ENCODE measurements at regions not wholly inside any gene's neighbourhood (a gene's known extent, or its start where the extent isn't known, plus 50 kb on each side); places are given as distances from the start of the nearest gene placed in this dataset.

DNA sequence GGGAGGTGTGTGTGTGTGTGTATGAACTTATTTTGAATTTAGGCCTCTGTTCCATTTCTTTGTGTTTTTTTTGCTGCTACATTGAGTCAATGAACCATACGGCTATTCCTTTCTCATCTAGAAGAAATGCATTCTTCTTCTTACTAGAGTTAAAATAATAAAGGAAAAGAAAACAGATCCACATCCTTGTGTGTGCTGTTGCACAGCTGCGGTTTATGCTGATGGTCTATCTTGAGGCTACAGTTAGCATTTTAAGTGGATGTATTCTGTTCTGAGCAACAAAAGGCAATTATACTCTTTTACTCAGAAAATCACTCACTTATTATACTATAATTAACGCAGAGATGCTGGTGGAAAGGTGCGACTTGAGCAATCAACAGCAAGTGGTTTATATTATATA is 615.0 kb upstream of the MBL2 start:
- no peak for ATAC-seq
- Histone ChIP-seq H3K4me1 (no peaks in the 10 kb centered on the region), H3K9me3 (no peaks in the 10 kb centered on the region), H3K4me3 (no peak overlapping the region), H3K27ac (no peak overlapping the region), H3K27me3 (no peaks in the 10 kb centered on the region), H3K36me3 (no peaks in the 10 kb centered on the region)
- TF ChIP-seq CTCF (IDR thresholded peaks at IDR 0.05) (no peak), EP300 (IDR thresholded peaks at IDR 0.05) (no peak)
- WGBS, 2 donors (ENCODE audit: low coverage in 1 of 2): 76 to 79% methylated on average over 4 of the region's 4 CpGs

DNA sequence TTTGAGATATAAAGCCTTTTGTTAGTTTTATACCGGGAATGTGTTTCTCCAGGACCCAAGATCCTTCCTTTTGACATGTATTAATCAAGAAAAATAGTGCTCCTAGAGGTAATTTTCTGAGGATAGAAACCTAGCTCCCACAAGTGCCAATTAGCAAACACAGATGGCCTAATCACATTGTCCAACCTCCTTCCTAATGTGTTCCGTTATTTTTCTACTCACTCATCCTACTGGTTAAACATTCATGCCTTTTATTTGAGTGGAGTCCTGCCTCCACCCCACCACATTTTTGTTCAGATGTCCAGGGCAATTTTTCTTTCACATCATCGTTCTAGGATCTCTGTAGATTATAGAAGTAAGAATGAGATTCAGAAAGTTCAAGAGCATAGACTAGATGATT is 610.0 kb upstream of the MBL2 start:
- H3K36me3 ChIP-seq: no peaks in the 10 kb centered on the region
- WGBS, 2 donors (ENCODE audit: low coverage in 1 of 2): 44 to 78% methylated on average over 3 of the region's 3 CpGs
- H3K27ac ChIP-seq: no peak overlapping the region
- TF ChIP-seq CTCF (IDR thresholded peaks at IDR 0.05) (no peak), POLR2AphosphoS5 (IDR thresholded peaks at IDR 0.05) (no peak), POLR2A (IDR thresholded peaks at IDR 0.05) (no peak), EP300 (IDR thresholded peaks at IDR 0.05) (no peak)
- no peaks in the 10 kb centered on the region for H3K9me3 ChIP-seq
- H3K27me3 ChIP-seq: no peaks in the 10 kb centered on the region
- no peak for ATAC-seq
- no peak overlapping the region for H3K4me3 ChIP-seq
- H3K4me1 ChIP-seq: no peaks in the 10 kb centered on the region

DNA sequence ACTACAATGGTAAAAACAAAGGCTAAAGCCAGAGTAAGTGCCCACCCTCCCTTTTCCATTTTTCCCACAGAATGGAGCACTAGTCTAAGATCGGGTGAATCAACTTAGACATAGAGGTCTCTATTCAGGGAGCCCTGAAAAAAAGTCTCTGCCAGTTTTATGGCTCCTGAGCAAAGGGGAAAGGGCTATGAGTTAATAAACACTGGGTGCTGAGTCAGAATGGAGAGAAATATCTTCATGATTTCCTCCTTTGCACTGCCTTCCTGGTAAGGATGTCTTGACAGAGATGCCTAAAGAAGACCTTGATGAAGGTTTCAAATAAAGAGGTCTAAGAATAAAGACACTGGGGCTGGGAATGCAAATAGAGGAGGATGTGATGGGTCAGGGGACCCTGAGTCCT is 607.4 kb upstream of the MBL2 start:
- Histone ChIP-seq H3K27me3 (no peaks in the 10 kb centered on the region), H3K4me1 (no peaks in the 10 kb centered on the region), H3K27ac (no peak overlapping the region), H3K36me3 (no peaks in the 10 kb centered on the region), H3K9me3 (no peaks in the 10 kb centered on the region), H3K4me3 (no peak overlapping the region)
- 82 to 83% methylated on average over 1 of the region's 1 CpG for WGBS, 2 donors (ENCODE audit: low coverage in 1 of 2)
- ATAC-seq: no peak
- no peak for TF ChIP-seq EP300 (IDR thresholded peaks at IDR 0.05)
- TF ChIP-seq CTCF (IDR thresholded peaks at IDR 0.05): no peak
- TF ChIP-seq POLR2A (IDR thresholded peaks at IDR 0.05): no peak
- no peak for TF ChIP-seq POLR2AphosphoS5 (IDR thresholded peaks at IDR 0.05)

DNA sequence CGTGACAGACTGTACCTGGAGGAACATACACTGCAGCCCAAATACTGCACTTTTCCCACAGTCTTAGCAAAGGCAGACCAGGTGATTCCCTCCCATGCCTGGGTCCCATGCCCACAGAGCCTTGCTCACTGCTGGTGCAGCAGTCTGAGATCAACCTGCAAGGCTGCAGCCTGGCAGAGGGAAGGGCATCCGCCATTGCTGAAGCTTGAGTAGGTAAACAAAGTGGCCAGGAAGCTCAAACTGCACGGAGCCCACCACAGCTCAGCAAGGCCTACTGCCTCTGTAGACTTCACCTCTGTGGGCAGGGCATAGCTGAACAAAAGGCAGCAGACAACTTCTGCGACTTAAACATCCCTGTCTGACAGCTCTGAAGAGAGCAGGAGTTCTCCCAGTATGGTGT is 597.8 kb upstream of the MBL2 start:
- H3K9me3 ChIP-seq: no peaks in the 10 kb centered on the region
- H3K4me3 ChIP-seq: no peak overlapping the region
- no peak for ATAC-seq
- H3K4me1 ChIP-seq: no peaks in the 10 kb centered on the region
- H3K27me3 ChIP-seq: no peaks in the 10 kb centered on the region
- no peak overlapping the region for H3K27ac ChIP-seq
- WGBS, 2 donors (ENCODE audit: low coverage in 1 of 2): 50 to 100% methylated on average over 1 of the region's 4 CpGs
- TF ChIP-seq EP300 (IDR thresholded peaks at IDR 0.05) (no peak), POLR2AphosphoS5 (IDR thresholded peaks at IDR 0.05) (no peak), CTCF (IDR thresholded peaks at IDR 0.05) (no peak), POLR2A (IDR thresholded peaks at IDR 0.05) (no peak)
- H3K36me3 ChIP-seq: no peaks in the 10 kb centered on the region

DNA sequence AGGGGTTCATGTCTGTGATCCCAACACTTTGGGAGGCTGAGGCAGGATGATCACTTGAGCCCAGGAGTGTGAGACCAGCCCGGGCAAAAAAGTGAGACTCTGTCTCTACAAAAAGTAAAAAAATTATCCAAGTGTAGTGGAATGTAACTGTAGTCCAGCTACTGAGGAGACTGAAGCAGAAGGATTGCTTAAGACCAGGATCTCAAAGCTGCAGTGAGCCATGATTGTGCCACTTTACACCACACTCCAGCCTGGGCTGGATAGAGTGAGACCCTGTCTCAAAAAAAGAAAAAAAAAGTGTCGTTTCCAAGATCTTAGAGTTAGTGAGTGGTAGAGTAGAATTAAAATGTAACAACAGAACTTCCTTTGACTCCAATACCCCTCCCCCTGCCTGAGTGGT is 589.4 kb upstream of the MBL2 start:
- H3K4me3 ChIP-seq: no peak overlapping the region
- no peak for ATAC-seq
- no peaks in the 10 kb centered on the region for H3K4me1 ChIP-seq
- H3K36me3 ChIP-seq: no peaks in the 10 kb centered on the region
- no peak for TF ChIP-seq POLR2AphosphoS5 (IDR thresholded peaks at IDR 0.05)
- no peak for TF ChIP-seq CTCF (IDR thresholded peaks at IDR 0.05)
- no peak for TF ChIP-seq POLR2A (IDR thresholded peaks at IDR 0.05)
- WGBS, 2 donors (ENCODE audit: low coverage in 1 of 2): 63 to 78% methylated on average over 1 to 2 of the region's 2 CpGs
- no peaks in the 10 kb centered on the region for H3K9me3 ChIP-seq
- H3K27ac ChIP-seq: no peak overlapping the region
- no peaks in the 10 kb centered on the region for H3K27me3 ChIP-seq

Measured in gastroesophageal sphincter (tissue), 4 donors.